ENCODE measurements at regions not wholly inside any gene's neighbourhood (a gene's known extent, or its start where the extent isn't known, plus 50 kb on each side); places are given as distances from the start of the nearest gene placed in this dataset.
"Not testable (repeated sequence)": the region's sequence is repeated elsewhere in the genome, so short reads cannot be mapped to it uniquely, and the experiment has no call there.

GRCh38 chr5:102627315-102627714, 127.8 kb upstream of the PAM start:
- no peak for FAIRE-seq

GRCh38 chr5:102628441-102629175, 126.5 kb upstream of the PAM start:
- DNase-seq (no peak), FAIRE-seq (no peak)
- H3K27me3 ChIP-seq (ENCODE audit: control insufficient read depth, insufficient read depth, low read length): no peaks in the 10 kb centered on the region
- H3K27ac ChIP-seq (ENCODE audit: low read depth in 2 of 2, low read length in 2 of 2): no peak overlapping the region
- H3K9ac ChIP-seq (ENCODE audit: low read length in 3 of 3): no peak overlapping the region
- no peaks in the 10 kb centered on the region for H3K36me3 ChIP-seq (ENCODE audit: control insufficient read depth in 2 of 3, insufficient read depth in 3 of 3, low read length in 3 of 3)
- peaks cover 0 to under 1% (median 0%) of the 10 kb centered on the region in 3 donors for H3K9me3 ChIP-seq (ENCODE audit: control insufficient read depth in 2 of 3, insufficient read depth in 1 of 3, low read length in 3 of 3)
- H3K4me1 ChIP-seq (ENCODE audit: control insufficient read depth in 2 of 3, insufficient read depth in 2 of 3, low read depth in 1 of 3, low read length in 3 of 3): no peaks in the 10 kb centered on the region
- no peak for TF ChIP-seq CTCF (IDR thresholded peaks at IDR 0.05; ENCODE audit: borderline replicate concordance, extremely low read depth, insufficient read depth)
- H3K4me3 ChIP-seq (ENCODE audit: low read length in 3 of 3): no peak overlapping the region
- intact Hi-C loops (cut with DNase I): no loop called here

More at GRCh38 chr5:102627315-102627714, 127.8 kb upstream of the PAM start:
- H3K27me3 ChIP-seq (ENCODE audit: control insufficient read depth, insufficient read depth, low read length): no peaks in the 10 kb centered on the region
- DNase-seq: no peak
- no peak overlapping the region for H3K27ac ChIP-seq (ENCODE audit: low read depth in 2 of 2, low read length in 2 of 2)
- H3K9ac ChIP-seq (ENCODE audit: low read length in 3 of 3): no peak overlapping the region
- H3K4me1 ChIP-seq (ENCODE audit: control insufficient read depth in 2 of 3, insufficient read depth in 2 of 3, low read depth in 1 of 3, low read length in 3 of 3): no peaks in the 10 kb centered on the region
- intact Hi-C loops (cut with DNase I): no loop called here
- no peaks in the 10 kb centered on the region for H3K36me3 ChIP-seq (ENCODE audit: control insufficient read depth in 2 of 3, insufficient read depth in 3 of 3, low read length in 3 of 3)
- no peak overlapping the region for H3K4me3 ChIP-seq (ENCODE audit: low read length in 3 of 3)
- TF ChIP-seq CTCF (IDR thresholded peaks at IDR 0.05; ENCODE audit: borderline replicate concordance, extremely low read depth, insufficient read depth): no peak
- H3K9me3 ChIP-seq (ENCODE audit: control insufficient read depth in 2 of 3, insufficient read depth in 1 of 3, low read length in 3 of 3): no peaks in the 10 kb centered on the region

GRCh38 chr5:102629827-102630605, 125.1 kb upstream of the PAM start:
- intact Hi-C loops (cut with DNase I): no loop called here
- H3K36me3 ChIP-seq (ENCODE audit: control insufficient read depth in 2 of 3, insufficient read depth in 3 of 3, low read length in 3 of 3): no peaks in the 10 kb centered on the region
- peaks cover 0 to 4% (median 0%) of the 10 kb centered on the region in 3 donors for H3K9me3 ChIP-seq (ENCODE audit: control insufficient read depth in 2 of 3, insufficient read depth in 1 of 3, low read length in 3 of 3)
- no peak overlapping the region for H3K4me3 ChIP-seq (ENCODE audit: low read length in 3 of 3)
- DNase-seq (no peak), FAIRE-seq (no peak)
- no peak overlapping the region for H3K27ac ChIP-seq (ENCODE audit: low read depth in 2 of 2, low read length in 2 of 2)
- H3K9ac ChIP-seq (ENCODE audit: low read length in 3 of 3): no peak overlapping the region
- H3K27me3 ChIP-seq (ENCODE audit: control insufficient read depth, insufficient read depth, low read length): no peaks in the 10 kb centered on the region
- no peak for TF ChIP-seq CTCF (IDR thresholded peaks at IDR 0.05; ENCODE audit: borderline replicate concordance, extremely low read depth, insufficient read depth)
- H3K4me1 ChIP-seq (ENCODE audit: control insufficient read depth in 2 of 3, insufficient read depth in 2 of 3, low read depth in 1 of 3, low read length in 3 of 3): no peaks in the 10 kb centered on the region

GRCh38 chr5:102635399-102635798, 119.7 kb upstream of the PAM start:
- intact Hi-C loops (cut with DNase I); H3K27ac ChIP-seq (ENCODE audit: low read depth in 2 of 2, low read length in 2 of 2); H3K9ac ChIP-seq (ENCODE audit: low read length in 3 of 3); DNase-seq; H3K9me3 ChIP-seq (ENCODE audit: control insufficient read depth in 2 of 3, insufficient read depth in 1 of 3, low read length in 3 of 3); H3K36me3 ChIP-seq (ENCODE audit: control insufficient read depth in 2 of 3, insufficient read depth in 3 of 3, low read length in 3 of 3); FAIRE-seq; H3K27me3 ChIP-seq (ENCODE audit: control insufficient read depth, insufficient read depth, low read length); H3K4me1 ChIP-seq (ENCODE audit: control insufficient read depth in 2 of 3, insufficient read depth in 2 of 3, low read depth in 1 of 3, low read length in 3 of 3); H3K4me3 ChIP-seq (ENCODE audit: low read length in 3 of 3): not testable (repeated sequence)

Data from kidney (tissue), 13 donors.